ENCODE measurements at regions not wholly inside any gene's neighbourhood (a gene's known extent, or its start where the extent isn't known, plus 50 kb on each side); places are given as distances from the start of the nearest gene placed in this dataset.

DNA sequence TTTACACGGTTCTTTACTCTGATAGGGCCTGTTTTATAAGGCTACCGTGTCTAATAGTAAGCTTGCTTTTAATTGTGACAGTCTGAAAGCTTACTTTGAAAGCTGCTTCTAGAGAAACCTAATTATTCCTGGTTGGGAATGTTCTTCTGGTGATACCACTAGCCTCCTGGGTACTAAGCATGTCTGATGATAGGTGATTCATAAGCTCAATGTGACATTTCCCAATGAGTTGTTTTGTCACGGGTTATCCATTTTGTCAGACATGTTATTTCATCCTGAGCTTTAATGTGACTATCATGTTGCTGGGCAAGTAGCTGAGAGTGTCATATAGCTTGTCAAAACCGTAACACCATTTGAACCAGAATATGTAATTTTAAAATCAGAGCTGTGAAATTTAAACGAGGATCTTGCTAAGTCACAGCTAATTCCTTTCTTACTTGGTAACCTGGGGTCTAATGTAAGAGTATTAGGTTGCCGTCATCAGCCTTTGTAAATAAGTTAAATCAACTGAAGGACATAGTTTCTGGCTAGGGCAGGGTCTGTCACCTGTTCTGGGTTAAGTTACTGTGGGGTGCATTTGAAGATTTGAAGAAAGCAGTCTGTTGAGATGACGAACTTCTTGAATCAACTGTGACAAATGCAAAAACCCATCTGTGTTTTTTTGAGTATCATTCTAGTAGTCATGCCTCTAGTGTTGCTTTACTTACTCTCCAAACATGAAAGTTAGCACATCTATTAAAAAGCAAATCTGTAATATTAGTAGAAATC lies 529.2 kb downstream of the USP25 start:
- Histone ChIP-seq H3K4me3 (no peak overlapping the region), H3K27ac (no peak overlapping the region), H3K9me3 (replicated peaks) (no peaks in the 10 kb centered on the region), H3K4me1 (no peaks in the 10 kb centered on the region), H3K27me3 (no peaks in the 10 kb centered on the region), H3K36me3 (no peaks in the 10 kb centered on the region; the same call in 1 of the 2 replicates)
- DNase-seq = no peak

- DNase-seq = no peak
- no peak overlapping the region for H3K4me3 ChIP-seq
- no peaks in the 10 kb centered on the region for H3K36me3 ChIP-seq
These were observed 532.3 kb downstream of the USP25 start for GRCh38 chr21:16262091-16262490.

GRCh38 chr21:16264319-16264718 lies 534.5 kb downstream of the USP25 start:
- DNase-seq = no peak
- no peak overlapping the region for H3K4me3 ChIP-seq
- H3K27me3 ChIP-seq = no peaks in the 10 kb centered on the region
- H3K4me1 ChIP-seq = no peaks in the 10 kb centered on the region
- no peaks in the 10 kb centered on the region for H3K36me3 ChIP-seq
- H3K27ac ChIP-seq = no peak overlapping the region
- H3K9me3 ChIP-seq (replicated peaks) = no peaks in the 10 kb centered on the region

More at GRCh38 chr21:16262091-16262490, 532.3 kb downstream of the USP25 start:
- H3K4me1 ChIP-seq = no peaks in the 10 kb centered on the region
- H3K27me3 ChIP-seq = no peaks in the 10 kb centered on the region
- no peak overlapping the region for H3K27ac ChIP-seq
- H3K9me3 ChIP-seq (replicated peaks) = no peaks in the 10 kb centered on the region

- Histone ChIP-seq H3K27me3 (no peaks in the 10 kb centered on the region), H3K27ac (no peak overlapping the region), H3K4me1 (no peaks in the 10 kb centered on the region), H3K4me3 (no peak overlapping the region), H3K36me3 (no peaks in the 10 kb centered on the region), H3K9me3 (replicated peaks) (no peaks in the 10 kb centered on the region)
- no peak for DNase-seq
These were observed 539.7 kb downstream of the USP25 start for GRCh38 chr21:16269476-16269875.

- Histone ChIP-seq H3K4me1 (peaks cover 14% of the 10 kb centered on the region), H3K27me3 (no peaks in the 10 kb centered on the region), H3K27ac (peak overlapping the region; percentile 81), H3K9me3 (replicated peaks) (no peaks in the 10 kb centered on the region), H3K4me3 (peak overlapping the region; percentile 57), H3K36me3 (no peaks in the 10 kb centered on the region)
- DNase-seq = peak; percentile 80 to 88
These were observed 550.2 kb downstream of the USP25 start for GRCh38 chr21:16279731-16280581.

GRCh38 chr21:16280686-16281091 lies 550.9 kb downstream of the USP25 start:
- DNase-seq = peak; percentile 10 to 60

GRCh38 chr21:16283516-16283915 lies 553.7 kb downstream of the USP25 start:
- no peaks in the 10 kb centered on the region for H3K27me3 ChIP-seq
- no peak overlapping the region for H3K27ac ChIP-seq
- no peak for DNase-seq
- H3K4me3 ChIP-seq = no peak overlapping the region
- H3K4me1 ChIP-seq = peaks cover 14% of the 10 kb centered on the region
- no peaks in the 10 kb centered on the region for H3K9me3 ChIP-seq (replicated peaks)
- no peaks in the 10 kb centered on the region for H3K36me3 ChIP-seq

More at GRCh38 chr21:16280686-16281091, 550.9 kb downstream of the USP25 start:
- H3K36me3 ChIP-seq = no peaks in the 10 kb centered on the region
- no peaks in the 10 kb centered on the region for H3K9me3 ChIP-seq (replicated peaks)
- H3K4me1 ChIP-seq = peaks cover 14% of the 10 kb centered on the region
- peak overlapping the region; percentile 81 for H3K27ac ChIP-seq
- no peaks in the 10 kb centered on the region for H3K27me3 ChIP-seq
- peak overlapping the region; percentile 57 for H3K4me3 ChIP-seq

DNA sequence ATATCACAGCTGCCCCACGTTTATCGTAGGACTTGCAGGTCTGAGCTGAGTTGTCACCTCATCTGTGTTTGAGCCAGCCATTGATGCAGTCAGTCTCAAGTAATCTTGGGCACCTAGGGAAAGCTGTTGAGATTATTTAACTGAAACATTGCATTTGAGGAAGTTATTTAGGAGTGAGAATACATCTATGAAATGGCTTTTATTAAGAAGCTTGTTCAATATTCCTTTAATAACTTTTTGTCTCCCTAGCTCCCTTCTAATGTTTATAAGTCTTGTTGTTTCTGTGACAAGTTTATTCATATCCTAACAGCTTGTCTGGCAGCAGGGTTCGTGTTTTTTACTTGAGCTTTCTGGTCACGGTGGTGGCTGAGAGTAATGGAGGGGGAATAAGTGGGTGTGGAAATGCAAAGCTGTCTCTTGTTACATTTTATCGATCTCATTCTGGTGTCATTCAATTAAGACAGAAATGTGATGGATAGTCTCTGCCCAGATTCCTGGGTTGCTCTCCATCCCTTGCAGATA lies 555.9 kb downstream of the USP25 start:
- Histone ChIP-seq H3K9me3 (replicated peaks) (no peaks in the 10 kb centered on the region), H3K4me1 (peaks cover 8% of the 10 kb centered on the region), H3K27ac (no peak overlapping the region), H3K36me3 (no peaks in the 10 kb centered on the region), H3K4me3 (no peak overlapping the region), H3K27me3 (no peaks in the 10 kb centered on the region)
- DNase-seq = no peak

DNA sequence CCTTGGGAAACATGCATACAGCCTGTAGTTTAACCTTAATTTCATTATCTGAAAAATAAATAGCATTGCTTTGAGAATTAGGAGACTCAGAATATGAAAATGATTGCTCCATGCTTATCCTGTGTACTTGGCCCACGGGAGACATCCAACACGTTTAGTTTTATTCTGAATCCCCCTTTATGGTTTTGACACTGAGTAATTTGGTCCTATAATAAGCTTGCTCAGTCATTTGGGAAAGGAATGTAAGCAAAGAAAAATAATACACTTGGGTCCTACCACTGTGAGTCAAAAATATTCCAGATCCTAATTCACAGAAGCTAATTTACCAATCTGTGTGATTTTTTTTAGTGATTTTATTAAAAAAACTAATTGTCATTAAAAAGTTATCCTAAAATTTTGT lies 557.3 kb downstream of the USP25 start:
- Histone ChIP-seq H3K27ac (no peak overlapping the region), H3K9me3 (replicated peaks) (no peaks in the 10 kb centered on the region)
- no peak for DNase-seq

DNA sequence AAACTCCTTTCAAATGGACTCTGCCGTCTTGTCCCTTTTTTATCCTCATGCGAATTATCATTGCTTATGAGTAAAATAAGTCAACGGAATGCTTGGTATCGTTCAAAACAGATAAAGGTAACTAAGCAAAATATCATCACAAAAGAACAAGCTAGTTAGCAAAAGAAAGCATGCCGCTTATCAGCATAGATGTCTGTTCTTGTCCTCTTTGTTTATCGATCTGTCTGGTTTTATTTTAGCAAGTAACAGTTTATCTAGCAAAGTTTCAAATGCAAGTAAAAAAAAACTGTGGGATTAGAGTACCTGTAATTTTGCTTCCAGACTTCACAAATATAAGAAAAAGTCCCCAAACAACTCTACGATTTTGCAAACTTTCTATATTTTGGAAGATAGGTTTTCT lies 561.5 kb downstream of the USP25 start:
- Histone ChIP-seq H3K27me3 (no peaks in the 10 kb centered on the region), H3K9me3 (replicated peaks) (no peaks in the 10 kb centered on the region; the same call in 1 of the 2 replicates), H3K36me3 (no peaks in the 10 kb centered on the region), H3K4me3 (no peak overlapping the region), H3K27ac (no peak overlapping the region), H3K4me1 (no peaks in the 10 kb centered on the region)
- DNase-seq = no peak

More for the DNA sequence above, 557.3 kb downstream of the USP25 start:
- no peaks in the 10 kb centered on the region for H3K36me3 ChIP-seq
- no peak overlapping the region for H3K4me3 ChIP-seq
- no peaks in the 10 kb centered on the region for H3K27me3 ChIP-seq
- no peaks in the 10 kb centered on the region for H3K4me1 ChIP-seq

DNA sequence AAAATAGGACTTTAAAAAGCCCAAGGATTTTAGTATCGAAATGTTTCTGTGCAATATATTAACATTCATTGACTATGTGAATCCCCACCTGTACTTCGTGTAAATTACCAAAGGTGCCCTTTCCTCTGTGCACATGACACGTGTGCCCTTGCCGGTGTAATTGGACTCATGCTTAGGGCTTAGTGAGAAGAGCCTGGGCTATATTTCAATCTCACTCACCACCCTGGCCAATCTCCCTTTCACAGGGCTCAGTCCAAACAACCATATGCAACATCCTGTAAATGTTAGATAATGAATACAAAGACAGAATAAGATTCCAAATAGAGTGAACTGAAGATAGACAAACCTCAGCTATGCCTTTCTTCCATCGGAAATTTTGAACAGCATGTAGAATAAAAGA lies 564.3 kb downstream of the USP25 start:
- Histone ChIP-seq H3K4me1 (no peaks in the 10 kb centered on the region), H3K9me3 (replicated peaks) (peaks cover 3% of the 10 kb centered on the region; the same call in 1 of the 2 replicates), H3K36me3 (no peaks in the 10 kb centered on the region), H3K27ac (no peak overlapping the region), H3K4me3 (no peak overlapping the region), H3K27me3 (no peaks in the 10 kb centered on the region)
- no peak for DNase-seq

GRCh38 chr21:16302851-16303282 lies 573.1 kb downstream of the USP25 start:
- H3K4me1 ChIP-seq = peaks cover 23% of the 10 kb centered on the region
- no peaks in the 10 kb centered on the region for H3K36me3 ChIP-seq
- no peak overlapping the region for H3K4me3 ChIP-seq
- no peaks in the 10 kb centered on the region; the same call in 1 of the 2 replicates for H3K9me3 ChIP-seq (replicated peaks)
- H3K27me3 ChIP-seq = no peaks in the 10 kb centered on the region
- peak overlapping the region; percentile 11; the same call in 1 of the 2 replicates for H3K27ac ChIP-seq
- DNase-seq = peak; percentile 34 to 59

DNA sequence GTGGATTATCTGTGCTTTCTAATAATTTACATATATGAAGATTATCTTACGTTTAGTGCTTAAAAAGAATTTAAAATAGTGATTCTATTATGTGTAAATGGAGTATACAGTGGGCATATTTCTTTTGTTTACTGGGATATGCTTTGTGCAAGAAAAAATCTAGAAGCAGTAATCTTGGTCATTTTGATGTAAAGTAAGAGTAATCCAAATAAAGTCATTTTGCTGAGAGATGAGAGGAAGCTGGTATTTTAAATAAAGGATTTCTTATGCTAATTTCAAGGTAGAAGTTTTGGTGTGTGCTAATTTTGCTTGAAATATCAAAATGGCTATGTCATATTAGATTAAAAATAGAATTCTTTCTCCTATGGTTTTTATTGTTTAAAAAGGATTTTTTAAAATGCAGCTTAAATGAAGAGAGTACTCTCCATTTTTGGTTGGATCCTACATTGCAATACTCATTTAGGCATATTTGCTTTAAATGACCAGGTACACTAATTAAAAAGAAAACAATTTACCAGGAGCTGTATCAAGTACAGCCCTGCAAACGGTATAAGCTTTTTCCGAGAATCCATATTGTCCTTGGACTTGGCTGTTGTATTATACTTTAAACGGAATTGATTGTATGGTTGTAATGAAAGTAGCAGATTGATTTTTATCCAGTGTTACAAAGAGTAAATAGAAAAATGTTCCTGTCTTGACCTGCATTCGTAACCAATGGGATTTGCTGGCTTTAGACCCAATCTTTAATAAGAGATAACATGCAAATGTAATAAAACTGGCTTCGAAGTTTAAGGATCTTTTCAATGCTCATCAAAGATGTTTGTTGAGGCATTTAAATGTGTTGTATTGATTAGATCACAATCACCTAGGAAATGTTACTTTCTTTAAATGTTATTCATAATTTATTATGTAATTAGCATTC lies 574.7 kb downstream of the USP25 start:
- no peak for DNase-seq
- H3K36me3 ChIP-seq = no peaks in the 10 kb centered on the region
- H3K9me3 ChIP-seq (replicated peaks) = no peaks in the 10 kb centered on the region; the same call in 1 of the 2 replicates
- no peak overlapping the region for H3K27ac ChIP-seq
- no peak overlapping the region for H3K4me3 ChIP-seq
- peaks cover 30% of the 10 kb centered on the region for H3K4me1 ChIP-seq
- H3K27me3 ChIP-seq = no peaks in the 10 kb centered on the region

DNA sequence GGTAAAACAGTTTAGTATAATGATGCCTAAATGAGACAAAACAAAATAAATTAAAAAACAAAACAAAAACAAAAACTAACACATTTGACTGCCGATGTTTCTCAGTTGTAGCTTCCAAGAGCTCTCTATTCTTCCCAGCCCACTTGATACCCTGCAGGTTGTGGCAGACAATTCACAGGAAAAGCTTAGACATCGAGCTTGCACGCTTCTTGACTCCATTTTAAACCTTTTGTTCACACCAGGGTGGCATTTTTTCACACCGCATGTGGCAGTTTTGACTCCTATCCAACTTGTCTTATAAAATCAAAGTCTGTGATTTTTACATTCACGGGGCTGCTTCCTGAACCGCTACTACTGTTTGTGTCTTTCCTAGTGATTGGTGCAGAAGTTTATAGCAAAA lies 575.9 kb downstream of the USP25 start:
- DNase-seq = peak; percentile 31 to 66
- H3K4me1 ChIP-seq = peaks cover 30% of the 10 kb centered on the region
- H3K36me3 ChIP-seq = no peaks in the 10 kb centered on the region
- H3K4me3 ChIP-seq = peak overlapping the region; percentile 24
- H3K27ac ChIP-seq = peak overlapping the region; percentile 35
- no peaks in the 10 kb centered on the region for H3K27me3 ChIP-seq
- H3K9me3 ChIP-seq (replicated peaks) = no peaks in the 10 kb centered on the region; the same call in 1 of the 2 replicates
